HEK293T (cell line): ENCODE measurements at regions not wholly inside any gene's neighbourhood (a gene's known extent, or its start where the extent isn't known, plus 50 kb on each side); places are given as distances from the start of the nearest gene placed in this dataset.

Experiments used
- ARNT ChIP-seq: fragments of 450-650 bp; IDR thresholded peaks from 2 replicates; pipeline ENCODE4 v1.6.1; 2017; ENCODE audit warnings: mild to moderate bottlenecking
- BHLHE40 ChIP-seq: fragments of 450-650 bp; IDR thresholded peaks from 2 replicates; pipeline ENCODE4 v1.6.1; 2016; ENCODE audit warnings: mild to moderate bottlenecking, moderate library complexity, borderline replicate concordance
- CTBP1 ChIP-seq: fragments of 450-650 bp; IDR thresholded peaks from 2 replicates; pipeline ENCODE4 v1.6.1; 2016; ENCODE audit warnings: borderline replicate concordance
- ELF4 ChIP-seq: fragments of 450-650 bp; IDR thresholded peaks from 2 replicates; pipeline ENCODE4 v1.6.1; 2017; ENCODE audit warnings: antibody characterized with exemption
- FOXM1 ChIP-seq: fragments of 450-650 bp; IDR thresholded peaks from 2 replicates; pipeline ENCODE4 v1.6.1; 2017; ENCODE audit warnings: mild to moderate bottlenecking, borderline replicate concordance
- HDGF ChIP-seq: fragments of 450-650 bp; IDR thresholded peaks from 2 replicates; pipeline ENCODE4 v1.6.1; 2017; ENCODE audit warnings: antibody characterized with exemption, borderline replicate concordance
- L3MBTL2 ChIP-seq: fragments of 450-650 bp; conservative IDR thresholded peaks from 2 replicates; pipeline ENCODE4 v1.6.1; 2016; ENCODE audit warnings: mild to moderate bottlenecking
- SP1 ChIP-seq: fragments of 450-650 bp; IDR thresholded peaks from 2 replicates; pipeline ENCODE4 v1.6.1; 2017
- TARDBP ChIP-seq: fragments of 450-650 bp; IDR thresholded peaks from 2 replicates; pipeline ENCODE4 v1.6.1; 2016
- TF ChIP-seq, protein P1 (sequence below): fragments of 450-650 bp; IDR thresholded peaks from 2 replicates; pipeline ENCODE4 v1.6.1; 2016

DNA sequence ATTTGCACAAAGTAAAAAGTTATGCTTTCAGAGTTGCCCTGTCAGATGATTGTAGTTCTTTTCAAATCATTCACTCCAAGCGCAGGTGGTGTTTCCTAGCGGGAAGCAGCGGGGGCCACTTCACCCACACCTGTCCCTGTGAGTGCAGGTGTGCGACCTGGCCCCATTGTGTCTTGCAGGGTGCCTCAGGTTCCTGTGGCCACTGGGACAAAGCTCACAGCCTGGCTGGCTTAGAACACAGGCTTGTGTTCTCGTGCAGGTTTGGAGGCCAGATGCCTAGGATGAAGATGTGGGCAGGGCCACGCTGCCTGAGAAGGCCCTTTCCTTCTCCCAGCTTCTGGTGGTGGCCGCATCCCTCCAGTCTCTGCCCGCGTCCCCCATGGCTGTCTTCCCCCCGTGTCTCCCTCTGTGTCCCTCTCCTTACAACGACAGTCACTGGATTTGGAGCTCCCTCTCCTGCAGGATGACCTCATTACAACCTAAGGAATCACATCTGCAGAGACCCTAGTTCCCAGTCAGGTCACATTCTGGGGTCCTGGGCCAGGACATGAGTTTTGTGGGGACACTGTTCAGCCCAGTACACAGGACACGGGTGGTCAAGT, 90.5 kb downstream of the NPIPB11 start:
- TF ChIP-seq FOXM1 (no peak), TARDBP (no peak), SP1 (no peak), BHLHE40 (no peak), ELF4 (no peak), ARNT (no peak), HDGF (no peak), CTBP1 (no peak), L3MBTL2 (no peak)
- TF ChIP-seq, protein P1, sequence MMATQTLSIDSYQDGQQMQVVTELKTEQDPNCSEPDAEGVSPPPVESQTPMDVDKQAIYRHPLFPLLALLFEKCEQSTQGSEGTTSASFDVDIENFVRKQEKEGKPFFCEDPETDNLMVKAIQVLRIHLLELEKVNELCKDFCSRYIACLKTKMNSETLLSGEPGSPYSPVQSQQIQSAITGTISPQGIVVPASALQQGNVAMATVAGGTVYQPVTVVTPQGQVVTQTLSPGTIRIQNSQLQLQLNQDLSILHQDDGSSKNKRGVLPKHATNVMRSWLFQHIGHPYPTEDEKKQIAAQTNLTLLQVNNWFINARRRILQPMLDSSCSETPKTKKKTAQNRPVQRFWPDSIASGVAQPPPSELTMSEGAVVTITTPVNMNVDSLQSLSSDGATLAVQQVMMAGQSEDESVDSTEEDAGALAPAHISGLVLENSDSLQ: no peak
